ENCODE measurements at regions not wholly inside any gene's neighbourhood (a gene's known extent, or its start where the extent isn't known, plus 50 kb on each side); places are given as distances from the start of the nearest gene placed in this dataset.
A peak's percentile ranks its signal among the peaks of the same experiment; 100 is the strongest.

- Mint-ChIP-seq H3K4me1 (no peaks in the 10 kb centered on the region), H3K36me3 (no peaks in the 10 kb centered on the region), H3K27ac (no peak overlapping the region), H3K4me3 (no peak overlapping the region), H3K9me3 (no peaks in the 10 kb centered on the region)
- ATAC-seq (no peak), DNase-seq (ENCODE audit: low spot score in 2 of 2) (no peak)
These were observed 73.7 kb upstream of the STK32A start for GRCh38 chr5:147160902-147161700.

GRCh38 chr5:147162740-147163139 lies 72.1 kb upstream of the STK32A start:
- H3K36me3 Mint-ChIP-seq, result no peaks in the 10 kb centered on the region
- no peaks in the 10 kb centered on the region for H3K9me3 Mint-ChIP-seq
- H3K27ac Mint-ChIP-seq, result no peak overlapping the region
- no peak overlapping the region for H3K4me3 Mint-ChIP-seq
- no peaks in the 10 kb centered on the region for H3K4me1 Mint-ChIP-seq
- DNase-seq (ENCODE audit: low spot score in 2 of 2), result no peak
- no peak for ATAC-seq

- no peak overlapping the region for H3K4me3 Mint-ChIP-seq
- no peak overlapping the region for H3K27ac Mint-ChIP-seq
- no peaks in the 10 kb centered on the region for H3K4me1 Mint-ChIP-seq
- H3K36me3 Mint-ChIP-seq, result no peaks in the 10 kb centered on the region
- H3K9me3 Mint-ChIP-seq, result no peaks in the 10 kb centered on the region
- DNase-seq (ENCODE audit: low spot score in 2 of 2) (no peak), ATAC-seq (no peak)
These were observed 67.3 kb upstream of the STK32A start for GRCh38 chr5:147167529-147167928.

- Mint-ChIP-seq H3K27ac (no peak overlapping the region), H3K4me1 (no peaks in the 10 kb centered on the region), H3K4me3 (no peak overlapping the region), H3K9me3 (no peaks in the 10 kb centered on the region), H3K36me3 (no peaks in the 10 kb centered on the region)
- ATAC-seq (no peak), DNase-seq (ENCODE audit: low spot score in 2 of 2) (no peak)
These were observed 66.1 kb upstream of the STK32A start for GRCh38 chr5:147168578-147169327.

GRCh38 chr5:147169399-147169798 lies 65.4 kb upstream of the STK32A start:
- no peaks in the 10 kb centered on the region for H3K9me3 Mint-ChIP-seq
- no peak overlapping the region for H3K27ac Mint-ChIP-seq
- H3K36me3 Mint-ChIP-seq, result no peaks in the 10 kb centered on the region
- H3K4me1 Mint-ChIP-seq, result no peaks in the 10 kb centered on the region
- no peak overlapping the region for H3K4me3 Mint-ChIP-seq
- ATAC-seq (peak; percentile 46), DNase-seq (ENCODE audit: low spot score in 2 of 2) (no peak)

GRCh38 chr5:147169901-147170300 lies 64.9 kb upstream of the STK32A start:
- no peak for ATAC-seq
- H3K9me3 Mint-ChIP-seq, result no peaks in the 10 kb centered on the region
- H3K36me3 Mint-ChIP-seq, result no peaks in the 10 kb centered on the region
- H3K27ac Mint-ChIP-seq, result no peak overlapping the region
- no peak overlapping the region for H3K4me3 Mint-ChIP-seq
- no peaks in the 10 kb centered on the region for H3K4me1 Mint-ChIP-seq
- DNase-seq (ENCODE audit: low spot score in 2 of 2), result no peak

GRCh38 chr5:147170603-147171002 lies 64.2 kb upstream of the STK32A start:
- peak; percentile 51 for ATAC-seq
- H3K27ac Mint-ChIP-seq, result no peak overlapping the region

GRCh38 chr5:147174671-147175265 lies 60.1 kb upstream of the STK32A start:
- no peak overlapping the region for H3K27ac Mint-ChIP-seq
- DNase-seq (ENCODE audit: low spot score in 2 of 2) (no peak), ATAC-seq (no peak)
- H3K4me3 Mint-ChIP-seq, result no peak overlapping the region
- H3K4me1 Mint-ChIP-seq, result no peaks in the 10 kb centered on the region
- H3K9me3 Mint-ChIP-seq, result no peaks in the 10 kb centered on the region
- no peaks in the 10 kb centered on the region for H3K36me3 Mint-ChIP-seq

More at GRCh38 chr5:147170603-147171002, 64.2 kb upstream of the STK32A start:
- no peaks in the 10 kb centered on the region for H3K9me3 Mint-ChIP-seq
- H3K4me1 Mint-ChIP-seq, result no peaks in the 10 kb centered on the region
- H3K36me3 Mint-ChIP-seq, result no peaks in the 10 kb centered on the region
- no peak overlapping the region for H3K4me3 Mint-ChIP-seq
- no peak for DNase-seq (ENCODE audit: low spot score in 2 of 2)

GRCh38 chr5:147175516-147176097 lies 59.2 kb upstream of the STK32A start:
- no peak for DNase-seq (ENCODE audit: low spot score in 2 of 2)
- H3K4me1 Mint-ChIP-seq, result no peaks in the 10 kb centered on the region
- H3K36me3 Mint-ChIP-seq, result no peaks in the 10 kb centered on the region
- no peak for ATAC-seq
- no peak overlapping the region for H3K4me3 Mint-ChIP-seq
- no peak overlapping the region for H3K27ac Mint-ChIP-seq
- no peaks in the 10 kb centered on the region for H3K9me3 Mint-ChIP-seq

GRCh38 chr5:147176422-147176821 lies 58.4 kb upstream of the STK32A start:
- Mint-ChIP-seq H3K9me3 (no peaks in the 10 kb centered on the region), H3K4me3 (no peak overlapping the region), H3K27ac (no peak overlapping the region), H3K36me3 (no peaks in the 10 kb centered on the region), H3K4me1 (no peaks in the 10 kb centered on the region)
- DNase-seq (ENCODE audit: low spot score in 2 of 2) (no peak), ATAC-seq (no peak)

GRCh38 chr5:147177125-147177840 lies 57.5 kb upstream of the STK32A start:
- Mint-ChIP-seq H3K4me3 (no peak overlapping the region), H3K4me1 (no peaks in the 10 kb centered on the region), H3K36me3 (no peaks in the 10 kb centered on the region), H3K9me3 (no peaks in the 10 kb centered on the region), H3K27ac (no peak overlapping the region)
- DNase-seq (ENCODE audit: low spot score in 2 of 2), result no peak
- no peak for ATAC-seq

GRCh38 chr5:147179562-147180147 lies 55.2 kb upstream of the STK32A start:
- no peak overlapping the region for H3K4me3 Mint-ChIP-seq
- no peak overlapping the region for H3K27ac Mint-ChIP-seq
- no peaks in the 10 kb centered on the region for H3K4me1 Mint-ChIP-seq
- no peaks in the 10 kb centered on the region for H3K9me3 Mint-ChIP-seq
- no peak for DNase-seq (ENCODE audit: low spot score in 2 of 2)
- no peak for ATAC-seq
- no peaks in the 10 kb centered on the region for H3K36me3 Mint-ChIP-seq

- no peaks in the 10 kb centered on the region for H3K9me3 Mint-ChIP-seq
- H3K36me3 Mint-ChIP-seq, result no peaks in the 10 kb centered on the region
- DNase-seq (ENCODE audit: low spot score in 2 of 2) (no peak), ATAC-seq (no peak)
- no peak overlapping the region for H3K4me3 Mint-ChIP-seq
- H3K4me1 Mint-ChIP-seq, result no peaks in the 10 kb centered on the region
- no peak overlapping the region for H3K27ac Mint-ChIP-seq
These were observed 54.1 kb upstream of the STK32A start for GRCh38 chr5:147180751-147181150.
